NCI-H146 (cell line): ENCODE measurements at regions not wholly inside any gene's neighbourhood (a gene's known extent, or its start where the extent isn't known, plus 50 kb on each side); places are given as distances from the start of the nearest gene placed in this dataset.

ENCODE experiments used
- DNase-seq: peaks from one replicate; lab custom pipeline; 2025; lab: John Stamatoyannopoulos, UW

GRCh38 chr12:94815958-94816357, 165.6 kb upstream of the TMCC3 start:
- DNase-seq, result no peak

GRCh38 chr12:94815450-94815849, 165.1 kb upstream of the TMCC3 start:
- DNase-seq, result no peak

GRCh38 chr12:94813314-94813713, 163.0 kb upstream of the TMCC3 start:
- no peak for DNase-seq

- no peak for DNase-seq
These were observed 162.0 kb upstream of the TMCC3 start for GRCh38 chr12:94812345-94812744.

- DNase-seq, result no peak
These were observed 161.3 kb upstream of the TMCC3 start for GRCh38 chr12:94811611-94812010.

- DNase-seq, result no peak
These were observed 157.6 kb upstream of the TMCC3 start for GRCh38 chr12:94807951-94808350.

- no peak for DNase-seq
These were observed 156.3 kb upstream of the TMCC3 start for GRCh38 chr12:94806617-94807016.

- no peak for DNase-seq
These were observed 155.6 kb upstream of the TMCC3 start for GRCh38 chr12:94805749-94806529.

GRCh38 chr12:94803939-94804338, 153.6 kb upstream of the TMCC3 start:
- no peak for DNase-seq

GRCh38 chr12:94802796-94803195, 152.4 kb upstream of the TMCC3 start:
- no peak for DNase-seq

GRCh38 chr12:94801745-94802144, 151.4 kb upstream of the TMCC3 start:
- DNase-seq, result no peak

- no peak for DNase-seq
These were observed 148.8 kb upstream of the TMCC3 start for GRCh38 chr12:94799136-94799535.

GRCh38 chr12:94798113-94798512, 147.8 kb upstream of the TMCC3 start:
- DNase-seq, result no peak

- DNase-seq, result no peak
These were observed 145.2 kb upstream of the TMCC3 start for GRCh38 chr12:94795520-94795919.

- no peak for DNase-seq
These were observed 144.7 kb upstream of the TMCC3 start for GRCh38 chr12:94795044-94795443.

GRCh38 chr12:94793191-94793595, 142.8 kb upstream of the TMCC3 start:
- no peak for DNase-seq

GRCh38 chr12:94792693-94793092, 142.3 kb upstream of the TMCC3 start:
- no peak for DNase-seq

- no peak for DNase-seq
These were observed 141.6 kb upstream of the TMCC3 start for GRCh38 chr12:94791933-94792332.

- no peak for DNase-seq
These were observed 140.5 kb upstream of the TMCC3 start for GRCh38 chr12:94790825-94791224.

GRCh38 chr12:94790370-94790769, 140.0 kb upstream of the TMCC3 start:
- no peak for DNase-seq

- DNase-seq, result no peak
These were observed 139.3 kb upstream of the TMCC3 start for GRCh38 chr12:94789510-94790225.

- no peak for DNase-seq
These were observed 137.9 kb upstream of the TMCC3 start for GRCh38 chr12:94788298-94788697.

GRCh38 chr12:94786906-94787305, 136.5 kb upstream of the TMCC3 start:
- DNase-seq, result no peak

GRCh38 chr12:94783862-94784261, 133.5 kb upstream of the TMCC3 start:
- no peak for DNase-seq
